Endodermal cell (in vitro differentiated cells): ENCODE measurements at regions not wholly inside any gene's neighbourhood (a gene's known extent, or its start where the extent isn't known, plus 50 kb on each side); places are given as distances from the start of the nearest gene placed in this dataset.
"Not testable (repeated sequence)": the region's sequence is repeated elsewhere in the genome, so short reads cannot be mapped to it uniquely, and the experiment has no call there.

Experiments used
- DNase-seq: peaks from one replicate; pipeline ENCODE4 v3.0.0-alpha.2; 2017
- H3K27ac ChIP-seq: 2 replicates; pipeline ENCODE4 v1.5.1; 2013; ENCODE audit warnings: mild to moderate bottlenecking, low read depth, low read length, moderate library complexity
- H3K27me3 ChIP-seq: 2 replicates; pipeline ENCODE4 v1.6.1; 2013; ENCODE audit warnings: mild to moderate bottlenecking, low read length, moderate library complexity; ENCODE audit not compliant: insufficient read depth, control insufficient read depth, poor library complexity, severe bottlenecking
- H3K36me3 ChIP-seq: 2 replicates; pipeline ENCODE4 v1.7.0; 2013; ENCODE audit warnings: mild to moderate bottlenecking, low read length, moderate library complexity; ENCODE audit not compliant: control insufficient read depth, insufficient read depth
- H3K4me1 ChIP-seq: one replicate; pipeline ENCODE4 v1.7.0; 2013; ENCODE audit warnings: low read length; ENCODE audit not compliant: control insufficient read depth, insufficient read depth
- H3K4me3 ChIP-seq: 2 replicates; pipeline ENCODE4 v1.5.1; 2013; ENCODE audit warnings: mild to moderate bottlenecking, low read length, moderate library complexity
- H3K9ac ChIP-seq: 2 replicates; pipeline ENCODE4 v1.6.1; 2013; ENCODE audit warnings: mild to moderate bottlenecking, low read length, moderate library complexity; ENCODE audit not compliant: poor library complexity, severe bottlenecking; ENCODE audit errors: extremely low read depth
- H3K9me3 ChIP-seq: 2 replicates; pipeline ENCODE4 v1.6.1; 2013; ENCODE audit warnings: mild to moderate bottlenecking, low read length, moderate library complexity; ENCODE audit not compliant: control insufficient read depth
- H3K27ac Mint-ChIP-seq: 2 replicates; pipeline ENCODE4 v1.8.0; 2020; ENCODE audit warnings: mixed read lengths
- H3K27me3 Mint-ChIP-seq: 2 replicates; pipeline ENCODE4 v1.8.0; 2021; ENCODE audit warnings: mild to moderate bottlenecking, mixed read lengths; ENCODE audit not compliant: insufficient read depth
- H3K36me3 Mint-ChIP-seq: 2 replicates; pipeline ENCODE4 v1.8.0; 2020; ENCODE audit warnings: low read depth, mixed read lengths
- H3K4me1 Mint-ChIP-seq: 2 replicates; pipeline ENCODE4 v1.8.0; 2020; ENCODE audit warnings: mixed read lengths
- H3K4me3 Mint-ChIP-seq: 2 replicates; pipeline ENCODE4 v1.8.0; 2020; ENCODE audit warnings: mild to moderate bottlenecking, moderate library complexity, mixed read lengths
- H3K9me3 Mint-ChIP-seq: 2 replicates; pipeline ENCODE4 v1.8.0; 2020; ENCODE audit warnings: mild to moderate bottlenecking, mixed read lengths
- CTCF ChIP-seq: fragments of 200-600 bp; sonication (generic); conservative IDR thresholded peaks from 2 replicates; pipeline ENCODE4 v1.5.0; 2021; ENCODE audit warnings: antibody characterized with exemption, mild to moderate bottlenecking
- WGBS, 2 experiments: methylation state at CpG; one replicate each; pipeline versions ENCODE4 v1.1.5 to v1.1.7; 2013; ENCODE audit warnings: missing lambda C conversion rate in 2 of 2, mixed read lengths in 1 of 2; ENCODE audit not compliant: insufficient coverage in 1 of 2, insufficient read length in 1 of 2; 5-methylcytosine and 5-hydroxymethylcytosine counted together

GRCh38 chr10:76815505-76815904 lies 822.1 kb downstream of the KCNMA1 start:
- DNase-seq, H3K4me1 ChIP-seq, H3K36me3 Mint-ChIP-seq, H3K27ac Mint-ChIP-seq, H3K4me1 Mint-ChIP-seq, H3K27me3 ChIP-seq, H3K9ac ChIP-seq, H3K4me3 Mint-ChIP-seq, H3K27me3 Mint-ChIP-seq, H3K4me3 ChIP-seq, H3K36me3 ChIP-seq, H3K27ac ChIP-seq, H3K9me3 ChIP-seq: not testable (repeated sequence)
- WGBS, 2 experiments: 80 to 84% methylated on average over 1 to 9 of the region's 9 CpGs
- H3K9me3 Mint-ChIP-seq: peaks cover 26% of the 10 kb centered on the region

- no peak overlapping the region for H3K4me3 Mint-ChIP-seq
- Histone ChIP-seq H3K27me3 (no peaks in the 10 kb centered on the region), H3K9ac (no peak overlapping the region), H3K4me1 (no peaks in the 10 kb centered on the region), H3K9me3 (no peaks in the 10 kb centered on the region), H3K27ac (no peak overlapping the region), H3K36me3 (no peaks in the 10 kb centered on the region), H3K4me3 (no peak overlapping the region)
- H3K4me1 Mint-ChIP-seq: peaks cover 4% of the 10 kb centered on the region
- TF ChIP-seq CTCF: no peak
- H3K27me3 Mint-ChIP-seq: no peaks in the 10 kb centered on the region
- H3K9me3 Mint-ChIP-seq: peaks cover 19% of the 10 kb centered on the region
- no peak overlapping the region for H3K27ac Mint-ChIP-seq
- no peak for DNase-seq
- H3K36me3 Mint-ChIP-seq: no peaks in the 10 kb centered on the region
These were observed 826.2 kb downstream of the KCNMA1 start for GRCh38 chr10:76811430-76811829.

GRCh38 chr10:76788452-76788811 lies 849.2 kb downstream of the KCNMA1 start:
- Histone ChIP-seq H3K9ac (no peak overlapping the region), H3K4me3 (no peak overlapping the region), H3K9me3 (peaks cover 3% of the 10 kb centered on the region), H3K27ac (no peak overlapping the region), H3K4me1 (no peaks in the 10 kb centered on the region), H3K27me3 (no peaks in the 10 kb centered on the region), H3K36me3 (no peaks in the 10 kb centered on the region)
- Mint-ChIP-seq H3K27me3 (peaks cover 6% of the 10 kb centered on the region), H3K4me3 (no peak overlapping the region), H3K9me3 (peaks cover 5% of the 10 kb centered on the region), H3K36me3 (no peaks in the 10 kb centered on the region), H3K4me1 (no peaks in the 10 kb centered on the region), H3K27ac (no peak overlapping the region)
- TF ChIP-seq CTCF: no peak
- 54 to 76% methylated on average over 2 to 4 of the region's 4 CpGs for WGBS, 2 experiments
- no peak for DNase-seq

GRCh38 chr10:76787746-76788451 lies 849.7 kb downstream of the KCNMA1 start:
- H3K4me3 Mint-ChIP-seq: no peak overlapping the region
- no peak overlapping the region for H3K27ac Mint-ChIP-seq
- DNase-seq: no peak
- no peak for TF ChIP-seq CTCF
- H3K36me3 Mint-ChIP-seq: peaks cover under 1% of the 10 kb centered on the region
- Histone ChIP-seq H3K9me3 (peaks cover 9% of the 10 kb centered on the region), H3K36me3 (no peaks in the 10 kb centered on the region), H3K4me1 (no peaks in the 10 kb centered on the region), H3K4me3 (no peak overlapping the region), H3K27me3 (no peaks in the 10 kb centered on the region), H3K9ac (no peak overlapping the region), H3K27ac (no peak overlapping the region)
- peaks cover 9% of the 10 kb centered on the region for H3K9me3 Mint-ChIP-seq
- no peaks in the 10 kb centered on the region for H3K4me1 Mint-ChIP-seq
- peaks cover 6% of the 10 kb centered on the region for H3K27me3 Mint-ChIP-seq
- 94 to 97% methylated on average over 2 to 3 of the region's 3 CpGs for WGBS, 2 experiments
